Parathyroid adenoma (tissue), 2 donors: ENCODE measurements at regions not wholly inside any gene's neighbourhood (a gene's known extent, or its start where the extent isn't known, plus 50 kb on each side); places are given as distances from the start of the nearest gene placed in this dataset.
"Not testable (repeated sequence)": the region's sequence is repeated elsewhere in the genome, so short reads cannot be mapped to it uniquely, and the experiment has no call there.

Experiments used
- H2AFZ ChIP-seq: fragments of 300-600 bp; sonication (generic); one replicate; pipeline ENCODE4 v1.7.0; 2017; ENCODE audit warnings: antibody characterized with exemption, mild to moderate bottlenecking
- H3K27ac ChIP-seq: fragments of 300-600 bp; sonication (generic); one replicate; pipeline ENCODE4 v1.7.0; 2017
- H3K27me3 ChIP-seq: fragments of 300-600 bp; sonication (generic); one replicate; pipeline ENCODE4 v1.7.0; 2017; ENCODE audit warnings: low read length; ENCODE audit not compliant: control insufficient read depth, insufficient read depth
- H3K36me3 ChIP-seq: fragments of 300-600 bp; sonication (generic); one replicate; pipeline ENCODE4 v1.7.0; 2017; ENCODE audit warnings: low read length; ENCODE audit not compliant: control insufficient read depth, insufficient read depth
- H3K4me1 ChIP-seq: fragments of 300-600 bp; sonication (generic); one replicate; pipeline ENCODE4 v1.7.0; 2017; ENCODE audit warnings: control low read depth
- H3K4me2 ChIP-seq: fragments of 300-600 bp; sonication (generic); one replicate; pipeline ENCODE4 v1.7.0; 2017; ENCODE audit warnings: low read length
- H3K4me3 ChIP-seq: fragments of 300-600 bp; sonication (generic); one replicate; pipeline ENCODE4 v1.7.0; 2017; ENCODE audit warnings: low read depth, low read length
- H3K79me2 ChIP-seq: fragments of 300-600 bp; sonication (generic); one replicate; pipeline ENCODE4 v1.7.0; 2017; ENCODE audit warnings: control low read depth
- H3K9ac ChIP-seq: fragments of 300-600 bp; sonication (generic); one replicate; pipeline ENCODE4 v1.7.0; 2017; ENCODE audit warnings: mild to moderate bottlenecking
- H3K9me3 ChIP-seq: fragments of 300-600 bp; sonication (generic); one replicate; pipeline ENCODE4 v1.7.0; 2017; ENCODE audit warnings: low read length; ENCODE audit not compliant: control insufficient read depth
- CTCF ChIP-seq: fragments of 300-600 bp; sonication (generic); IDR thresholded peaks from one replicate; pipeline ENCODE4 v1.7.0; 2017; ENCODE audit warnings: antibody characterized with exemption, mild to moderate bottlenecking
- donor health status: primary hyperparathyroidism.

GRCh38 chr6:74408844-74409243 lies 712.8 kb downstream of the CD109 start:
- no peak for TF ChIP-seq CTCF
- no peaks in the 10 kb centered on the region for H3K27me3 ChIP-seq

GRCh38 chr6:74404366-74404765 lies 708.4 kb downstream of the CD109 start:
- no peak overlapping the region for H3K27ac ChIP-seq
- no peaks in the 10 kb centered on the region for H3K27me3 ChIP-seq
- no peak overlapping the region for H3K9ac ChIP-seq
- H3K79me2 ChIP-seq: no peaks in the 10 kb centered on the region
- TF ChIP-seq CTCF: no peak
- no peaks in the 10 kb centered on the region for H3K9me3 ChIP-seq
- H3K4me3 ChIP-seq: no peak overlapping the region
- H3K36me3 ChIP-seq: no peaks in the 10 kb centered on the region
- no peaks in the 10 kb centered on the region for H3K4me1 ChIP-seq
- H3K4me2 ChIP-seq: no peak overlapping the region
- H2AFZ ChIP-seq: no peak overlapping the region

More at GRCh38 chr6:74408844-74409243, 712.8 kb downstream of the CD109 start:
- Histone ChIP-seq H3K27ac (no peak overlapping the region), H3K9me3 (no peaks in the 10 kb centered on the region), H3K4me3 (no peak overlapping the region), H3K4me2 (no peak overlapping the region), H3K9ac (no peak overlapping the region), H3K36me3 (no peaks in the 10 kb centered on the region), H3K4me1 (no peaks in the 10 kb centered on the region), H2AFZ (no peak overlapping the region), H3K79me2 (no peaks in the 10 kb centered on the region)

GRCh38 chr6:74402781-74403180 lies 706.8 kb downstream of the CD109 start:
- TF ChIP-seq CTCF: no peak
- Histone ChIP-seq H2AFZ (no peak overlapping the region), H3K9me3 (no peaks in the 10 kb centered on the region), H3K4me1 (no peaks in the 10 kb centered on the region), H3K27me3 (no peaks in the 10 kb centered on the region), H3K4me3 (no peak overlapping the region), H3K79me2 (no peaks in the 10 kb centered on the region), H3K9ac (no peak overlapping the region), H3K27ac (no peak overlapping the region), H3K4me2 (no peak overlapping the region), H3K36me3 (no peaks in the 10 kb centered on the region)

DNA sequence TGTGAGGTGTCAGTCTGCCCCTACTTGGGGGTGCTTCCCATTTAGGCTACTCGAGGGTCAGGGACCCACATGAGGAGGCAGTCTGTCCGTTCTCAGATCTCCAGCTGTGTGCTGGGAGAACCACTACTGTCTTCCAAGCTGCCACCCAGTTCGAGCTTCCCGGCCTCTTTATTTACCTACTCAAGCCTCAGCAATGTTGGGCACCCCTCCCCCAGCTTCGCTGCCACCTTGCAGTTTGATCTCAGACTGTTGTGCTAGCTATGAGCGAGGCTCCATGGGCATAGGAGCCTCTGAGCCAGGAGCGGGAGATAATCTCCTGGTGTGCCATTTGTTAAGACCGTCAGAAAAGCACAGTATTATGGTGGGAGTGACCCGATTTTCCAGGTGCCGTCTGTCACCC lies 682.4 kb downstream of the CD109 start:
- not testable (repeated sequence) for H2AFZ ChIP-seq

DNA sequence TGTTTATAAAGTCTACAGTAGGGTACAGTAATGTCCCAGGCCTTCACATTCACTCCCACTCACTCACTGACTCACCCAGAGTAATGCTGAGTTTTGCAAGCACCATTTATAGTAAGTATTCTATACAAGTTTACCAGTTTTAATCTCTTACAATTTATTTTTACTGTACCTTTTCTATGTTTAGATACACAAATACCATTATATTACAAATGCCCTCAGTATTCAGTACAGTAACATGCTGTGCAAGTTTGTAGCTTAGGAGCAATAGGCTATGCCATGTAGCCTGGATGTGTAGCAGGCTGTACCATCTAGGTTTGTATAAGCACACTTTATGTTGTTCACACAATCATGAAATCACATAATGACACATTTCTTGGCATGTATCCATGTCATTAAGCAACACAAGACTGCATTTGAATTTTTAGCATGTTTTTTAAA lies 673.6 kb downstream of the CD109 start:
- no peaks in the 10 kb centered on the region for H3K27me3 ChIP-seq
- TF ChIP-seq CTCF: no peak
- no peak overlapping the region for H3K27ac ChIP-seq
- no peak overlapping the region for H2AFZ ChIP-seq
- H3K4me3 ChIP-seq: no peak overlapping the region
- H3K36me3 ChIP-seq: no peaks in the 10 kb centered on the region
- H3K9me3 ChIP-seq: no peaks in the 10 kb centered on the region
- no peaks in the 10 kb centered on the region for H3K4me1 ChIP-seq
- H3K4me2 ChIP-seq: no peak overlapping the region
- H3K79me2 ChIP-seq: no peaks in the 10 kb centered on the region
- no peak overlapping the region for H3K9ac ChIP-seq

More for the DNA sequence above, 682.4 kb downstream of the CD109 start:
- H3K9me3 ChIP-seq, H3K27ac ChIP-seq, H3K4me1 ChIP-seq, H3K79me2 ChIP-seq, H3K9ac ChIP-seq, H3K4me3 ChIP-seq, H3K27me3 ChIP-seq, H3K4me2 ChIP-seq, H3K36me3 ChIP-seq: not testable (repeated sequence)
